AML-193 (cell line): ENCODE measurements at regions not wholly inside any gene's neighbourhood (a gene's known extent, or its start where the extent isn't known, plus 50 kb on each side); places are given as distances from the start of the nearest gene placed in this dataset.

Experiments
- DNase-seq, 2 experiments: peaks; one replicate each; lab custom pipeline; 2025; lab: John Stamatoyannopoulos, UW

DNA sequence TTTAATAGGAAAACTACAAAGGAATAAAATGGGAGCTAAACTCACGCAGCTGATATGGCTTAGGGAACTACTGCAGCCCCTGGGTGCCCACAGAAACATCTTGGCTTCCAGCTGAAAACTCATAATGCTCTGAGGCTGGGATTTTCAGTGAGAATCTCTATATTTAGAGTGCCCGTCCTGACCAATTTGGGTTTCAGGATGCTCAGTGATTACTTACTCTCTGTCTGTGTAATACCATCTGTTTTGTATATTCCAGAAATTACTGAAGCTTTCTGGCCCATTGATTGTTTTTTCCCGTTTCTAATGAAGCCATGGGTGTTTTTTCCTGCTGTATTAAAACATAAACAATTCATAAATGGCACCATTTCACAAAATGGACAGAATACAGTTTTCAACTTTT, 50.6 kb upstream of the ZNF385D start:
- DNase-seq = no peak

DNA sequence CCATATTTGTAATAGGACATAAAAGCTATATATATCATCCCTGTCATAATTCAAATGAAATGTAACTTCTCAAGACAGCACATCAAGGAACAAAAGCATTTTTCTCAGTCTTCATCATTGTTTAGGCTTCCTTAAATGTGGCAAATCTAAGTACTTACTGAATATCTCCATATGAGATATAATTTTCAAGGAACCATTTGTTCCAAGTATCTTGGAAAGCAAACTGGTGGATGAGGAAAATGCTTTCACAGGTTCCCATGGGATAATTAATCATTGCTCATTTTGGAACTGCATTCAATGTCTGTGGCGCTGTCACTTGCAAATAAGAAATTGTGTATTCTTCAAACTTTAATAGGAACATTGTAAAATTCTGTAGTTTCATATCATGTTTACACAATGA, 52.6 kb upstream of the ZNF385D start:
- DNase-seq = no peak

DNA sequence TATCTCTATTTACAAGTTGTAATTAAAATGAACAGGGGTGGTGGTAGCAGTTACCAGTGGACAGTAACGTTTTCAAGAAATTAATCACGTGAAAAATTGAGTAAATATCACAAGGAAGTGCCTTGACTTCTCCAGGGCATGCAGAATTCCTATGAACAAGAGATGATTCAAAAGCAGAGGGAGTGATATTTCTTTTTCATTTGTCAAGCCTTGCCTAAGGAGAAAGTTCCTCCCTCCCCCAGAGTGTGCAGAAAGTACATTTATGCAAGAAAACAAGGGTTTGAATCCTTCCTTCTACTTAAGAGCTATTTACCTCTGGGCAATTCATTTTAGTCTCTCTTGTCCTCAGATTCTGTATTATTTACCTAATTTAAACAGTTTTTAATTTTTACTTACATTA, 53.3 kb upstream of the ZNF385D start:
- no peak for DNase-seq

DNA sequence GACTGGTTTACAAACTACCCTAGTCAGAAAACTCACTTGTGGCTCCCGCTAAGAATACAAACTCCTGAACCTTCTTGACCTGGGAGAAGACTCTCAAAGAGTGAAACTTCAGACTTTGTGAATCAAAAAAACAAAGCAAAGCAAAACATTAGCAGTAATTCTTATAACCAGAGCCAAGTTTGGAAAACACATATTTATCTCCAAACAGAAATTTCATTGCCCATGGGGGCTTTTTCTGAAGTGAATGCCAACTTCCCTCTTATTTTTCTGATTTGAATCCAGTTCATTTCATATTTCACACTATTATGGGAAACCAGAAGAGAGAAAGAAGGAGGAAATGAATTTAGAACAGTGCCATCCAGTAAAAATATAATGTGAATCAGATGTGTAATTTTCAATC, 55.7 kb upstream of the ZNF385D start:
- DNase-seq = no peak

DNA sequence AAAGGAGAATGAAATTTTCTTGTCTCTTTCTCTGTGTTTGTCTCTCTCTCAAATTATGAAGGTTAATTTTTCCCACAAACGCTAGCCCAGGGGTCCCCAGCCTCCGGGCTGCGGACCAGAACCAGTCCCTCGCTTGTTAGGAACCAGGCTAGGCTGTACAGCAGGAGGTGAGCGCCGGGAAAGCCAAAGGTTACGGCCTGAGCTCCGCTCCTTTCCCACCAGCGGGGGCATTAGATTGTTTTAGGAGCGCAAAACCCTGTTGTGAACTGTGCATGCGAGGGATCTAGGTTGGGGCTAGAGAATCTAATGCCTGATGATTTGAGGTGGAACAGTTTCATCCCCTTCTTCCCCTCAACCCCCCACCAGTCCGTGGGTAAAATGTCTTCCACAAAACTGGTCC, 74.7 kb upstream of the ZNF385D start:
- no peak for DNase-seq

DNA sequence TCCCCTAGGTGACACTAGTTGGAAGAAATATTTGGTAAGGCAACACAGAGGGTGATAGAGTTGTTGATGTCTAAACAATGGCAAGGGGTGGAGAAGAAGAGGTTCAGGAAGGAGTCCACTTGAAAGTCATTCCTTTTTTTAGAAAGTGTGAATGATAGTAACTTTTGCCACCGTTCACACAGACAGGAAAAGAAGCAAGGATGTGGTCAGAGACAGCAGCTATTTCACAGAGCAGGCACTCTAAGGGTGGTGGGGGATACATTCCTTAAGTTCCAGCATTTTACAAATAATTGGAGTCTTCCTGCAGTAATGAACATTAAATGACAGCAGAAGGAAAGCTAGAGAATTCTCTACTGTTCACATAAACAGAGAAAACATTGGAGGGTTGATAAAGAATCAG, 75.4 kb upstream of the ZNF385D start:
- no peak for DNase-seq

DNA sequence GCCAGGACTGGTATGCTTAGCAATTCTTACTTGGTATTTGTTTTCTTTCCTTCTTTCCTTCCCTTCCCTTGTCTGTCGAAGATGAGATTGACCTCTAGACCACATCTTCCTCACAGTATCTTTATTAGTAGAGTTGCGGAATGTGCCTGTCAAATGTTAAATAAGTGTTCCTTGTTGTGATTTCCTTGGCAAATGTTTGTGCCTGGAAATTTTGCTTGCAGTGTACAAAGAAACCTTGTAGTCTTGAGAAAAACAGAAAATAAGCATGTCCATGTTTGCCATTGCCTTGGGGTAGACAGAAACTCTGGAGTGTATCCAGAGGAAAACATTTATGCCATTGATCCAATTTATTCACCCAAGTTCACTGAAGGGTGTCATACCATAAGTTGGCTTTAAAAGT, 79.5 kb upstream of the ZNF385D start:
- DNase-seq = no peak

DNA sequence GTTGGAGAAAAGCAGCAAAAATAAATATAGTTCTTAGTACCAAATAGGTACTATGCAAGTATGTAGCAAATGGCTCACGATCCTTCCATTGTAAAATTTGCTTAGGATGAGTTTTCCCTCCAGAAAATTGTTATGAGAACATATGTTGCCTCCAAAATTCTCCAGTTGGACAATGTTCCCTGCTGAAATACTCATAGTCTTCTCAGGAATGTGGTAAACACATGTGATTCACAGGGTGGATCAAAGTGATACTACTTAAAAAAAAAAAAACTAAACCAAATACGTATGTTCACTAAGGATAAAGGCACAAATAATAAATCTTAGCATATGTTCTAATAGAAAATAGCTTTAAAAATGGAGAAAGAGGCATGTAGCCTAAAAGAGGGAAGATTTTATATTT, 84.3 kb upstream of the ZNF385D start:
- DNase-seq = no peak

DNA sequence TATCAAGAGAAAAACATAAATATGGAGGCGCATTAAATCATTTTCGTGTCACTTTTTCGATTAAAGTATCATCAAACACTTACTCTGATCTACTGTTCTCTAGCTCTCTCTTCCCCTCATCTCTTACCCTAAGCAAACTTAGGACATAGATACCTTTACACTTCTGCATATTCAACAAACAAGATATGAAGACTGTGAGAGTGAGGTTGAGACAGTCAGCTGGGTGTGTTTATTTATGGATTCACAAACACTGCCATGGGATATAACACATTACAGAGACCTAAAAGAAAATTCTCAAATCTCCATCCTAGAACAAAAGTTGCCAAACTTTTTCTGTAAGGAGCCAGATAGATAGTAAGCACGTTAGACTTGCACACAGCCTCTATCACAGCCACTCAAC, 85.2 kb upstream of the ZNF385D start:
- no peak for DNase-seq

DNA sequence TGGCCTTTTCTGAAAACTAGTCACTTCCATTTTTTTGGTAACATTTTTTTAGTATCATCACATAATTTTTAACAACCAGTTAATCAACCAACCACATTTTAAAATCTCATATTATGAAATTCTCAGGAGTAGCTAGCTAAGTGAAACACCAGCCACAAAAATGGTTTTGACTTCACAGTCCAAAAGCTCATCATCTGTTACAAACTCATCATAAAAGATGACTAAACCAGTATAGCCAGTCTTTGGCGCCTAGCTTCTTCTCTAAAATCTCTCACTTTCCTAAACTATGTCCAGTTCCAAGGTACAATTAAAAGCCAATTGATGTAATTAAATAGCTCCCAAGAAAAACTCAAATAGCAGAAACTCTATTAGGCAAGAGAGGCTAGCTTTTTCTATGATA, 88.2 kb upstream of the ZNF385D start:
- DNase-seq = no peak

DNA sequence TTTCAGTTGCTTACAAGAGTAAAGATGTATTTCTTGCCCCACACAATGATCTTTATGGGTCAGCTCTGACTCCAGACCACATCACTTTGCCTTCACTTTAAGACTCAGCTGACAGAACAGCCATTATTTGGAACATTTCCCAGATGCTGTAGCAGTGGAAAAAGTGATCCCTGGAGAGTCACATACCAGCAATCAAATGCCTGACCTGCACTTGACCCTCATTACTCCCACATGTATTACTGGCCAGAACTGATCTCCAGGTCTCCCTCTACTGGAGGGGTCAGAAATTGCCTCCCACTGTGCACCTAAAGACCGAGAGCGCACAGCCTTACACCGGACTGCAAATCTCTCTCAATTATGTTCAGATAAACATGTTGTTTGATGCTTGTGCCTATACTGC, 88.6 kb upstream of the ZNF385D start:
- DNase-seq = no peak

DNA sequence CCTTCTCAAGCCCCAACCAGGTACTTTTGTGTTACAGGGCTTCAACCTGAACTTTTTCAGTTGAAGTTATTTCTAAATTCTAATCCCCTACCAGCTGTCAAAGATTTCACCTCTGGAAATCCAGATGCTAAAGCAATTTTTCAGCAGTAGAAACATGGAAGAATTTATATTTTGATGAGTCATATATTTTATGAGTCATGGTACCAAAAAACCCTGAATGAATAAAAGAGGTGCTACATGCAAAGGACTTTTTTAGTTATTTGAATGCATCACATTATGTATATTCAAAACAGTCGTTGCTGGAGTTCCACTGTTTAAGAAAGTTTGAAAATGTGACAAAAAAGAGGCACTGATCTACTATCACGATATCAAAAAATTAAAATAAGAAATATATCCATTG, 96.0 kb upstream of the ZNF385D start:
- DNase-seq = no peak

DNA sequence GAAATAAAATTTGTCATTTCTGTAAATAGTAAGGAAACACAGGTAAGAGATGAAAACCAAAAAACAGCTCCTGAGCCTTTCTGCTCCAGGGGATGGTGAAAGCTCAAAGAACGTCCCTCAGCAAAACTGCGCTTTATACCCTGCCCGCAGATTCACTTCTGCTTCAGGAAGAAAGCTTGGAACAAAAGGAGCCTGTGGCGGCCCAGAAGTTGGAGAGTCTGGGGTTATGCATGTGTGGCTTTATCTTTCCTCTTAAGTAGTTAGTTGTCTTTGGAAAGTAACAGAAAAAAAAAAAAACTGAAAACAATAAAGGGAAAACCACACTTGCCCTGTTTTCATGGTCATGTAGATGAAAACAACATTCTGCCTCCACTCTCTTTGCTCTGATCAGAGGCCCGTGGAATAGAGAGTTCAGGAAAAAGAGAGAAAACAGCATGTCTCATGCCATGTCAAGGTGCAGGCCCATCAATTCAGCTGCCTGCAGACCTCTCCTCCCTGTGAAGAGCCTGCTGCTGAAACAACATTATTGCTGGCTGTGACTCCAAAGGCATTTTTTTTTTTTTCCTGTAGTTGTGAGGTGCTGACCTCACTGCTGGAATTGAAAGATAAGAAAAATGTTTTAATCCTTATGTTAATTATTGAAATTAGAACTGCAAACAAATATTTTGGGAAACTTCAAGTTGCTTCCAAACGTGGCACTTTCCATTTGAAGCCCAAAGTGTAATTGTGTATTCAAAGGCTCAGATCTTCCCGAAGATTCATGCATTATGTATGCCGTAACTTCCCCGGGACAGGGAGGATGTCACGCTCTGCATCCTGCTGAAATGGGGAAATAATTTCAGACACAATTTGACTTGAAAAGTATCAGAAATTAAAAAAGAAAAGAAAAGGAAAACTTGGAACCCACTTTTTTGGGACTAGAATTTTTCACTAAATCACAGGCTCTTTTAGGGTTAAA, 108.4 kb upstream of the ZNF385D start:
- DNase-seq = no peak

DNA sequence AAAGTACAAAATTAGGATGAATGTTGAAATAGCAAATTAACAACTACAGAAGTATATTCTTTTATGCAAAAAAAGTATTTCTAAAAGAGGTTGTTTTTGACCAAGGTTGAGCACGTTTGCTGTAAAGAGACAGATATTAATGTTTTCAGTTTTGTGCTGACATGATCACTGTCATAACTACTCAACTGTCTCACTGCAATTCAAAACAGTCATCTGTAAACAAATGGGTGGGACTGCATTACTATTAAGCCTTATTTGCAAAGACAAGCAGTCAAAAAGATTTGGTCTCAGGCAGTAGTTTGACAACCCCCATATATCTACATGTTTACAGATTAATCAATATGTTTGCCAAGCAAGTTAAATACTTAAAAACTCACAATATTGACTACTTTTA, 109.1 kb upstream of the ZNF385D start:
- DNase-seq = no peak

DNA sequence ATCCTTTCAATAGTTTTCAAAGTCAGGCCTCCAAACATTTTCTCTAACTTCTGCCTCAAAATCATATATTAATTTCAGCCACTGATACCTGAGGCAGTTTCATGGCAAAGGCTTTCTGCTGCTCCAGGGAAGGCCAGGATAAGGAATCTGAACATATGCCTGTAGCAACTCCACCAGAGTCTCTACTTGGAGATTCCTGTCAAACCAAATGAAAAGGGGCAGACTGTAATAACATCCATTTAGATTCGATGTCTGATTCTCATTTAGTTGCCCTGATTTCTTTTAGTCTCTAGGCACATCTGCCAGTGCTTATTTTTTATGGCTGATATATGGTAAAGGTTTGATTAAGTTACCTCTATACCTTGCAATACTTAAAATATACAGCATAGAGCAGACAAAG, 109.6 kb upstream of the ZNF385D start:
- DNase-seq = no peak

DNA sequence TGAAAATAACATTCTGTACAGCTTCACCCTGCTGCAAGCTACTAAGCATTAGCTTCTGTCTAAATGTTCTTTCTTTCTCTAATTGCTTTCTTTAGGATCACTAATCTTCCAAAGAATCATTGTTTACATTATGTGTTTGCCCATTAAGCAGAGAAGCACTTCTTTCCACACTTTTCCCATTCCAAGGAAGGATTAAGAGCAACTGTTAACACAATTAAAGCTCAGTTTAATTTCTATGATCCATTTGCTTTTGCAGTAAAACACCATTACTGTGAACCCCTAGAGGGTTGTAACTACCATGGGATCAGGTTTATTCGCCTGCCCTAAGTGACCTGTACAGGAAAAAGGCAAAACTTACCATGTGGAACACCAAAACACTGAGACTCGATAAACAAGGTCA, 125.8 kb upstream of the ZNF385D start:
- no peak for DNase-seq

DNA sequence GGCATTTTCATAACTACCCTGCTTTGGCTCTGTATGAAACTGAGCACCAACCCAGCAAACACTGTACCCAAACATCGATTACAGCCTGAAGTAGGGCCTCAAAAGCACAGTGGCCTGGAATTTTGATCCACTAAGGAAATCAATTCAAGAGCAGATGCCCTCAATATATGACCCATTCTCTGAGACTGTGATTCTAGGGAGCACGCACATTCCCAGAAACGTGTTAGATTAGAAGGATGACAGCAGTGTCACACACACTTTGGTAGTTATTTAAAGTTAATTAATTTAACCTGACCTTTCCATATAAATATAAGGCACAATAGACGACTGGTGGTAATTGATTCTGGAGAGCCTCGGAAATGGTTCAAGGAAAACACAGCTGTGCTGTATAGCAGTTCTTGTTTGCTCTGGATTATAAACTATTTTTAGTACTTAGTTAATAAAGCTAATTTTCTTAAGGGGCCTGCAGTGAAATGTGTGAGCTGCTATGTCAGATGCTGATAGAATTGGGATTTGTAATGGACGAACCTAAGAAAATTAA, 126.3 kb upstream of the ZNF385D start:
- DNase-seq = no peak

DNA sequence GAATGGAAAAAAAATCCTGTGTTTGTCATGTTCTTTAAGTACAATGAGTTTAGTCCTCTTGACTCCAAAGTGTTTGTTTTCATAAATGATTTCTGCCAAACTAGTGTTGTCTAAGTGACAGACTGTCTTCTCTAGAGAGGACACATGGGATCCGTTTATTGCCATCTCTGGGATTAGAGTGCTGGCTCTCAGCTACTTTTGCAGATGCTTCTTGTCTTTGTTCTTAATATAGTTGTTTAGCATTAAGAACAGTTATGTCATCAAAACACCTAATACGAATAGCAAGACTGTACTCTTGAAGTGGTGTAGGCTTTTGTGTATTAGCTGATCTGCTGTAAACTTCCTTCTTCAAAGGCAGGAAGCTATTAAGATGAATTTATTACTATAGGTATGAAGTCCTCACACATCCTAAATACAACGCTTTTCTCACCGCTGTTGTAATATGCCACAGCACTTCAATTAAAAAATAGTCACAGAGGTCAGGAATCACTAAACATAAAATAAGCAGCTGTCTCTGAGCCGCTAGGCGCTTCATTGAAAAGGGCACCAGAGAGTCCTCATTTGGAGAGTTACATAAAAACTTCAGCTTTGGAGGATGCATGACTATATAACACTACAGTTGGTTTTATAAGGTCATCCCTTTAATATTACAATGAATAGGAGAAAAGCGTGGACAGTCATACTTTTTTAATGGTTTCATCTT, 128.3 kb upstream of the ZNF385D start:
- DNase-seq = no peak

DNA sequence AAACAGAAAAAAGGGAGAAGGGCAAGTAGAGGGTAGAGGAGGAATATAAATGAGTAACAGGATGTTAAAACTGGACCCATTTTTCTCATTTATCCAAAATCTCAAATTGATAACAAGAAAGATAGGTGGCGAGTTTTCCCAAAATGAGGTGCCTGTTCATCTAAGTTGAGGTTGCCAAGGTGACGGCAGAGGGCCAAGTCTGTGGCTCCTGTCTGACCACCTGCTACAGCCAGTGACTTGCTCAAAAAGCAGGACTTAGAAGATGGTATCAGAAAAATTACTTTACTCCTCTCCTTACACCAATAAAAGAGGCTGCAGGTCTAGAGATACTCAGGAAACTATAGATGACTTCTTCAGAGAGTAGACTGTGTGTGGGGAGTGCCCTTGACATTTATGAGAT, 137.6 kb upstream of the ZNF385D start:
- DNase-seq = no peak

DNA sequence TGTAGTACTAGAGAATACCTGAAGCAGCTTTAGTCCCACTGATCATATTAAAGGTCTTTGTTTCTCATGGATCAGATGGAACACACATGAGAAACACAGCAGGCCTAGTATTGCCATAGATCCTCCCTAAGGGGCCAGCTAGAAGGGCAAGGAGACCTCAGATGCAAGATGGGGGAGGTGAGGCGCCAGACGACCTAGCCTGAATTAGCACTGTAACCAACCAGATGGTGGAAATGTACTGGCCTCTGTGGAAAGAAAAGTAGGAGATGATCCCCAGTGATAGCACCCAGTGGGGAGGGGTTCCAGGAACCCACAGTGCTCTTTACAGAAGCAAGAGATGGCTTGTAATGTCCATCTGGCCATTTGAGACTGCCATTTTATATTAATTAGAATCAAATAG, 138.2 kb upstream of the ZNF385D start:
- no peak for DNase-seq

DNA sequence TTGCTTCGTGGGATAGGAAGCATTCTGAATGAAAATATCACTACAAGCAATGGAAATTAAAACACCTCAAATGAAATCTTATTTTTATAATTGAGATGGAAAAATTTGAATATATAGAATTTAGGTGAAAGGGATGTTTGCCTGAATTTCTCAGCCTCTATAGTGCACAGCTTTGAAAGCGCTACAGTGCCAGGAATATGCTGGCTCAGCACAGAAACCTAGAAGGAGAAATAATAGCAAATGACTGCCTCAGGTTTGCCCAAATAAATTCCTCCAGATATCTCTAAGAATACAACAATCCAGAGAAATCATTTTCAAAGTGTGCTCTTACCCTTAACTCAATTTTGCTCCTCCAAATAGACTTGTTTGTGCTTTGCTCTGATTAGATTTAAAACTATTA, 141.1 kb upstream of the ZNF385D start:
- DNase-seq = no peak

DNA sequence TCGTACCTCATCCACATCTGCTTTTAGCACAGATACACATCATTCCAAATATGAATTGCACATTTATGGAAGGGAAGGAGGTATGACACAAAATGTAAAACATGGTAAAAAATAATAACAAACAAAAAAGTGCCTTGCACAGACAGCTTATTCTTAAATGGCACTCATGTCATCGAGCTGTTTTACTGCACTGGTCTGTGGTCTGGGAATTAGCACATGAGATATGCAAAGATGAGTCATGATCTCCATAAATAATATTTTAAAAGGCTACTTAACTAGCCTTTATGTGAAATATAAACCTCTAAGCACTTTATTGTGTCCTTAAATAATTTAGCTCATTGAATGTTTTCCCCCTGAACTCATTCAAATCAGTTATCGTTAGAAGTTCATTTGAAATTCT, 142.2 kb upstream of the ZNF385D start:
- DNase-seq = no peak
